Osteocyte (in vitro differentiated cells): ENCODE measurements at regions not wholly inside any gene's neighbourhood (a gene's known extent, or its start where the extent isn't known, plus 50 kb on each side); places are given as distances from the start of the nearest gene placed in this dataset.
"Not testable (repeated sequence)": the region's sequence is repeated elsewhere in the genome, so short reads cannot be mapped to it uniquely, and the experiment has no call there.

Source experiments
- DNase-seq: peaks from one replicate; pipeline ENCODE4 v3.0.0; 2021; ENCODE audit warnings: mixed read lengths; ENCODE audit not compliant: unreplicated experiment; ENCODE audit errors: extremely low spot score
- H3K27ac Mint-ChIP-seq: one replicate; pipeline ENCODE4 v1.8.0; 2021; ENCODE audit warnings: mild to moderate bottlenecking, mixed read lengths; ENCODE audit not compliant: unreplicated experiment
- H3K27me3 Mint-ChIP-seq: one replicate; pipeline ENCODE4 v1.8.0; 2021; ENCODE audit warnings: mixed read lengths; ENCODE audit not compliant: unreplicated experiment
- H3K36me3 Mint-ChIP-seq: one replicate; pipeline ENCODE4 v1.8.0; 2021; ENCODE audit warnings: mixed read lengths; ENCODE audit not compliant: unreplicated experiment
- H3K4me1 Mint-ChIP-seq: one replicate; pipeline ENCODE4 v1.8.0; 2021; ENCODE audit warnings: mixed read lengths; ENCODE audit not compliant: unreplicated experiment
- H3K4me3 Mint-ChIP-seq: one replicate; pipeline ENCODE4 v1.8.0; 2021; ENCODE audit warnings: mild to moderate bottlenecking, moderate library complexity, mixed read lengths; ENCODE audit not compliant: unreplicated experiment
- H3K9me3 Mint-ChIP-seq: one replicate; pipeline ENCODE4 v1.8.0; 2021; ENCODE audit warnings: mixed read lengths; ENCODE audit not compliant: unreplicated experiment
- TF ChIP-seq, protein P1 (sequence below): fragments of 200-600 bp; sonication (generic); IDR thresholded peaks from 2 replicates; pipeline ENCODE4 v1.5.0; 2021; ENCODE audit warnings: antibody characterized with exemption, mild to moderate bottlenecking, moderate library complexity

- peaks cover 10% of the 10 kb centered on the region for H3K9me3 Mint-ChIP-seq
- peaks cover 3% of the 10 kb centered on the region for H3K36me3 Mint-ChIP-seq
- TF ChIP-seq, protein P1, sequence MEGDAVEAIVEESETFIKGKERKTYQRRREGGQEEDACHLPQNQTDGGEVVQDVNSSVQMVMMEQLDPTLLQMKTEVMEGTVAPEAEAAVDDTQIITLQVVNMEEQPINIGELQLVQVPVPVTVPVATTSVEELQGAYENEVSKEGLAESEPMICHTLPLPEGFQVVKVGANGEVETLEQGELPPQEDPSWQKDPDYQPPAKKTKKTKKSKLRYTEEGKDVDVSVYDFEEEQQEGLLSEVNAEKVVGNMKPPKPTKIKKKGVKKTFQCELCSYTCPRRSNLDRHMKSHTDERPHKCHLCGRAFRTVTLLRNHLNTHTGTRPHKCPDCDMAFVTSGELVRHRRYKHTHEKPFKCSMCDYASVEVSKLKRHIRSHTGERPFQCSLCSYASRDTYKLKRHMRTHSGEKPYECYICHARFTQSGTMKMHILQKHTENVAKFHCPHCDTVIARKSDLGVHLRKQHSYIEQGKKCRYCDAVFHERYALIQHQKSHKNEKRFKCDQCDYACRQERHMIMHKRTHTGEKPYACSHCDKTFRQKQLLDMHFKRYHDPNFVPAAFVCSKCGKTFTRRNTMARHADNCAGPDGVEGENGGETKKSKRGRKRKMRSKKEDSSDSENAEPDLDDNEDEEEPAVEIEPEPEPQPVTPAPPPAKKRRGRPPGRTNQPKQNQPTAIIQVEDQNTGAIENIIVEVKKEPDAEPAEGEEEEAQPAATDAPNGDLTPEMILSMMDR = no peak
- no peaks in the 10 kb centered on the region for H3K27me3 Mint-ChIP-seq
- H3K27ac Mint-ChIP-seq = no peak overlapping the region
- no peak for DNase-seq
- H3K4me3 Mint-ChIP-seq = no peak overlapping the region
- H3K4me1 Mint-ChIP-seq = peaks cover 11% of the 10 kb centered on the region
These were observed 494.6 kb downstream of the CHSY3 start for GRCh38 chr5:130398825-130399224.

DNA sequence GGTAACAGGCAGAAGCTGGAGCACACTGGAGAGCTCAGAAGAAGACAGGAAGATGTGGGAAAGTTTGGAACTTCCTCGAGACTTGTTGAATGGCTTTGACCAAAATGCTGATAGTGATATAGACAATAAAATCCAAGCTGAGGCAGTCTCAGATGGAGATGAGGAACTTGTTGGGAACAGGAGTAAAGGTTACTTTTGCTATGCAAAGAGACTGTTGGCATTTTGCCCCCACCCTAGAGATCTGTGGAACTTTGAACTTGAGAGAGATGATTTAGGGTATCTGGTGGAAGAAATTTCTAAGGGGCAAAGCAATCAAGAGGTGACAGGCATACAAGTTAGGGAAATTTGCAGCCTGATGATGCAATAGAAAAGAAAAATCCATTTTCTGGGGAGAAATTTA lies 493.5 kb downstream of the CHSY3 start:
- H3K27me3 Mint-ChIP-seq, H3K27ac Mint-ChIP-seq: not testable (repeated sequence)

DNA sequence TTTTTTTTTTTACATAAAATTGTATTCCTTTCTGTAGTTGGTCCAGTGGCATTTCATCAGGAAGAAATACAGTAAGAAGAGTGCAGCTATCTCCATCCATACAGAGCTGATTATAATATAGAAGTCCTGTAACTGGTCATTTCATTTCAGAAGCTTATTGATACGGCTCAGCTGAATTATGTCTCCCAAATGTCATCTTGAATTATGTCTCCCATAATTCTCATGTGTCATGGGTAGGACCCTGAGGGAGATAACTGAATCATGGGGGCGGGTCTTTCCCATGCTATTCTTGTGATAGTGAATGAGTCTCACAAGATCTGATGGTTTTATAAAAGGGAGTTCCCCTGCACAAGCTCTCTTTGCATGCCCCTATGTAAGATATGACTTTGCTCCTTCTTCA lies 492.9 kb downstream of the CHSY3 start:
- TF ChIP-seq, protein P1 = no peak
- no peak for DNase-seq
- no peaks in the 10 kb centered on the region for H3K27me3 Mint-ChIP-seq
- no peak overlapping the region for H3K27ac Mint-ChIP-seq
- H3K9me3 Mint-ChIP-seq = peaks cover 12% of the 10 kb centered on the region
- no peak overlapping the region for H3K4me3 Mint-ChIP-seq
- peaks cover 5% of the 10 kb centered on the region for H3K36me3 Mint-ChIP-seq
- H3K4me1 Mint-ChIP-seq = peaks cover 11% of the 10 kb centered on the region

More for the DNA sequence above, 493.5 kb downstream of the CHSY3 start:
- DNase-seq, H3K4me3 Mint-ChIP-seq, H3K36me3 Mint-ChIP-seq: not testable (repeated sequence)
- Mint-ChIP-seq H3K4me1 (peaks cover 11% of the 10 kb centered on the region), H3K9me3 (peaks cover 12% of the 10 kb centered on the region)

- not testable (repeated sequence) for DNase-seq, H3K4me3 Mint-ChIP-seq, H3K27ac Mint-ChIP-seq, H3K36me3 Mint-ChIP-seq, H3K9me3 Mint-ChIP-seq, H3K27me3 Mint-ChIP-seq, H3K4me1 Mint-ChIP-seq
These were observed 487.5 kb downstream of the CHSY3 start for GRCh38 chr5:130391727-130392264.

GRCh38 chr5:130386155-130386554 lies 481.9 kb downstream of the CHSY3 start:
- Mint-ChIP-seq H3K27me3 (no peaks in the 10 kb centered on the region), H3K36me3 (peaks cover 3% of the 10 kb centered on the region), H3K27ac (peak overlapping the region; percentile 29), H3K4me1 (peaks cover 6% of the 10 kb centered on the region), H3K4me3 (no peak overlapping the region), H3K9me3 (peaks cover 5% of the 10 kb centered on the region)
- DNase-seq = no peak
- TF ChIP-seq, protein P1 = peak; percentile 21

- Mint-ChIP-seq H3K27me3 (no peaks in the 10 kb centered on the region), H3K27ac (no peak overlapping the region), H3K4me3 (no peak overlapping the region), H3K9me3 (peaks cover 5% of the 10 kb centered on the region), H3K4me1 (peaks cover 6% of the 10 kb centered on the region), H3K36me3 (peaks cover 3% of the 10 kb centered on the region)
- DNase-seq = no peak
- TF ChIP-seq, protein P1 = no peak
These were observed 481.4 kb downstream of the CHSY3 start for GRCh38 chr5:130385656-130386055.
